Mammary epithelial cell (primary cell): ENCODE measurements at regions not wholly inside any gene's neighbourhood (a gene's known extent, or its start where the extent isn't known, plus 50 kb on each side); places are given as distances from the start of the nearest gene placed in this dataset.

Experiments
- EZH2 ChIP-seq: IDR thresholded peaks from 2 replicates; pipeline ENCODE4 v1.6.1; 2012; ENCODE audit warnings: low read length, inconsistent platforms, borderline replicate concordance
- TF ChIP-seq, protein P1 (sequence below), 2 donors: IDR thresholded peaks in 1 of 2; conservative IDR thresholded peaks in 1 of 2; 2 replicates each; pipeline ENCODE4 v1.5.1; 2011 to 2012; ENCODE audit warnings: inconsistent platforms in 2 of 2, low read length in 2 of 2, mild to moderate bottlenecking in 2 of 2, control low read depth in 1 of 2, low read depth in 1 of 2; ENCODE audit not compliant: insufficient read depth in 1 of 2; ENCODE audit errors: extremely low read depth in 1 of 2

DNA sequence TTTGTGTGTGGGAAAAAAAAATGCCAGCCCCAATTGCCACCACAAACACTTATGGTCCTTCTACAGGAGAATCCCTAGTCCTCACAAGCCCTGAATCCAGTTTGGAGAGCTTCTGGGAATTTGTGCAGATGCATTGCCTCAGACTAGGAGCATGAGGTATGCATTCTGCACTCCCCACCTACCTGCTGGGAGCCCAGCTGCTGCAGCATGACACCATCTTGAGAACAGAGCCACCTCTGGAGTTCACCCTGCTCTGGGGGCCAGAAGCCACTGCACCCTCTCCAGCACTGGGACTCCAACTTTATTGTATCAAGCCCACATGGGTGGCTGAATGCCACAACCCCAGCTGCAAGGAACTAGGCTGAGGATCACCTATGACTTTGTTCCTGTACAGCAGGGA is 568.5 kb upstream of the ID4 start:
- TF ChIP-seq, protein P1, sequence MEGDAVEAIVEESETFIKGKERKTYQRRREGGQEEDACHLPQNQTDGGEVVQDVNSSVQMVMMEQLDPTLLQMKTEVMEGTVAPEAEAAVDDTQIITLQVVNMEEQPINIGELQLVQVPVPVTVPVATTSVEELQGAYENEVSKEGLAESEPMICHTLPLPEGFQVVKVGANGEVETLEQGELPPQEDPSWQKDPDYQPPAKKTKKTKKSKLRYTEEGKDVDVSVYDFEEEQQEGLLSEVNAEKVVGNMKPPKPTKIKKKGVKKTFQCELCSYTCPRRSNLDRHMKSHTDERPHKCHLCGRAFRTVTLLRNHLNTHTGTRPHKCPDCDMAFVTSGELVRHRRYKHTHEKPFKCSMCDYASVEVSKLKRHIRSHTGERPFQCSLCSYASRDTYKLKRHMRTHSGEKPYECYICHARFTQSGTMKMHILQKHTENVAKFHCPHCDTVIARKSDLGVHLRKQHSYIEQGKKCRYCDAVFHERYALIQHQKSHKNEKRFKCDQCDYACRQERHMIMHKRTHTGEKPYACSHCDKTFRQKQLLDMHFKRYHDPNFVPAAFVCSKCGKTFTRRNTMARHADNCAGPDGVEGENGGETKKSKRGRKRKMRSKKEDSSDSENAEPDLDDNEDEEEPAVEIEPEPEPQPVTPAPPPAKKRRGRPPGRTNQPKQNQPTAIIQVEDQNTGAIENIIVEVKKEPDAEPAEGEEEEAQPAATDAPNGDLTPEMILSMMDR (conservative IDR thresholded peaks at IDR 0.05 in 1 of 2, IDR thresholded peaks at IDR 0.05 in 1 of 2; ENCODE audit: extremely low read depth in 1 of 2, insufficient read depth in 1 of 2, low read depth in 1 of 2, low read length in 2 of 2) = no peak
- no peak for TF ChIP-seq EZH2
